SK-N-SH treated with all-trans-retinoic acid at 6 μM for 48 hours (cell line): ENCODE measurements at regions not wholly inside any gene's neighbourhood (a gene's known extent, or its start where the extent isn't known, plus 50 kb on each side); places are given as distances from the start of the nearest gene placed in this dataset.

Source experiments
- ATAC-seq: fragments of 200-7000 bp; cut with Tn5 transposase; 3 replicates; pipeline ENCODE4 v1.9.1; 2020; ENCODE audit warnings: mild to moderate bottlenecking, moderate library complexity
- ARNTL ChIP-seq: fragments of 450-650 bp; formaldehyde crosslinking; IDR thresholded peaks from 2 replicates; pipeline ENCODE4 v1.5.0; 2020; ENCODE audit warnings: low read depth, mild to moderate bottlenecking, moderate library complexity, borderline replicate concordance
- BACH2 ChIP-seq: fragments of 250-450 bp; sonication (Bioruptor Pico); IDR thresholded peaks from 2 replicates; pipeline ENCODE4 v1.9.0; 2021; ENCODE audit warnings: mild to moderate bottlenecking, borderline replicate concordance
- CREB5 ChIP-seq: fragments of 250-450 bp; sonication (Bioruptor Pico); IDR thresholded peaks from 2 replicates; pipeline ENCODE4 v1.5.1; 2020; ENCODE audit warnings: low read depth, mild to moderate bottlenecking, moderate library complexity
- CSDC2 ChIP-seq: fragments of 250-450 bp; sonication (Bioruptor Pico); IDR thresholded peaks from 2 replicates; pipeline ENCODE4 v1.5.0; 2020; ENCODE audit warnings: mild to moderate bottlenecking, moderate library complexity
- CSRNP3 ChIP-seq: fragments of 250-450 bp; sonication (Bioruptor Pico); IDR thresholded peaks from 2 replicates; pipeline ENCODE4 v1.5.1; 2021; ENCODE audit warnings: mild to moderate bottlenecking, moderate library complexity
- GLIS3 ChIP-seq: fragments of 250-450 bp; sonication (Bioruptor Pico); IDR thresholded peaks from 2 replicates; pipeline ENCODE4 v1.5.0; 2020; ENCODE audit warnings: mild to moderate bottlenecking, moderate library complexity
- ISL1 ChIP-seq: fragments of 250-450 bp; sonication (Bioruptor Pico); IDR thresholded peaks from 2 replicates; pipeline ENCODE4 v2.1.2; 2022; ENCODE audit warnings: mild to moderate bottlenecking, moderate library complexity
- OSR1 ChIP-seq: fragments of 250-450 bp; sonication (Bioruptor Pico); IDR thresholded peaks from 2 replicates; pipeline ENCODE4 v1.8.0; 2022; ENCODE audit warnings: moderate library complexity, mild to moderate bottlenecking, inconsistent platforms
- PATZ1 ChIP-seq: fragments of 250-450 bp; sonication (Bioruptor Pico); IDR thresholded peaks from 2 replicates; pipeline ENCODE4 v1.8.0; 2020; ENCODE audit warnings: mild to moderate bottlenecking, moderate library complexity, borderline replicate concordance
- POU6F1 ChIP-seq: fragments of 250-450 bp; sonication (Bioruptor Pico); IDR thresholded peaks from 2 replicates; pipeline ENCODE4 v1.8.0; 2021; ENCODE audit warnings: low read depth, mild to moderate bottlenecking, moderate library complexity, borderline replicate concordance
- PPARA ChIP-seq: fragments of 250-450 bp; sonication (Bioruptor Pico); IDR thresholded peaks from 2 replicates; pipeline ENCODE4 v1.5.0; 2020; ENCODE audit warnings: mild to moderate bottlenecking, borderline replicate concordance
- RARB ChIP-seq: fragments of 250-450 bp; sonication (Bioruptor Pico); IDR thresholded peaks from 2 replicates; pipeline ENCODE4 v1.8.0; 2021; ENCODE audit warnings: mild to moderate bottlenecking, moderate library complexity
- SNAI2 ChIP-seq: fragments of 250-450 bp; sonication (Bioruptor Pico); IDR thresholded peaks from 2 replicates; pipeline ENCODE4 v1.5.0; 2020; ENCODE audit warnings: mild to moderate bottlenecking, moderate library complexity
- TOX ChIP-seq: fragments of 250-450 bp; sonication (Bioruptor Pico); IDR thresholded peaks from 2 replicates; pipeline ENCODE4 v1.8.0; 2021; ENCODE audit warnings: mild to moderate bottlenecking, moderate library complexity, borderline replicate concordance
- TSHZ2 ChIP-seq: fragments of 250-450 bp; sonication (Bioruptor Pico); IDR thresholded peaks from 2 replicates; pipeline ENCODE4 v1.5.0; 2020; ENCODE audit warnings: mild to moderate bottlenecking, moderate library complexity
- ZC3H10 ChIP-seq: fragments of 250-450 bp; sonication (Bioruptor Pico); IDR thresholded peaks from 2 replicates; pipeline ENCODE4 v1.5.1; 2021; ENCODE audit warnings: mild to moderate bottlenecking, moderate library complexity
- ZFP3 ChIP-seq: fragments of 250-450 bp; sonication (Bioruptor Pico); IDR thresholded peaks from 2 replicates; pipeline ENCODE4 v1.5.0; 2020; ENCODE audit warnings: mild to moderate bottlenecking, moderate library complexity
- ZFP30 ChIP-seq: fragments of 450-650 bp; formaldehyde crosslinking; IDR thresholded peaks from 2 replicates; pipeline ENCODE4 v1.5.0; 2022; ENCODE audit warnings: mild to moderate bottlenecking, moderate library complexity
- ZNF565 ChIP-seq: fragments of 450-650 bp; formaldehyde crosslinking; conservative IDR thresholded peaks from 2 replicates; pipeline ENCODE4 v1.5.0; 2020; ENCODE audit warnings: low read depth, mild to moderate bottlenecking, moderate library complexity
- ZNF70 ChIP-seq: fragments of 450-650 bp; formaldehyde crosslinking; IDR thresholded peaks from 2 replicates; pipeline ENCODE4 v1.5.0; 2020; ENCODE audit warnings: mild to moderate bottlenecking, moderate library complexity
- ZNF8 ChIP-seq: fragments of 450-650 bp; formaldehyde crosslinking; IDR thresholded peaks from 2 replicates; pipeline ENCODE4 v1.5.0; 2020; ENCODE audit warnings: mild to moderate bottlenecking, moderate library complexity

GRCh38 chr2:19723021-19723420, 178.8 kb downstream of the TTC32 start (continued):
- TF ChIP-seq CSRNP3 (CRISPR knock-in tag): no peak
- no peak for TF ChIP-seq ZFP3 (CRISPR knock-in tag)
- TF ChIP-seq CREB5 (CRISPR knock-in tag): no peak
- TF ChIP-seq PPARA: no peak

GRCh38 chr2:19722531-19722971, 179.2 kb downstream of the TTC32 start:
- ATAC-seq: no peak
- TF ChIP-seq ZNF8 (CRISPR knock-in tag) (no peak), PATZ1 (CRISPR knock-in tag) (no peak), RARB (no peak), ISL1 (no peak), CSRNP3 (CRISPR knock-in tag) (no peak), ZFP3 (CRISPR knock-in tag) (no peak), TOX (CRISPR knock-in tag) (no peak), ZFP30 (CRISPR knock-in tag) (no peak), ZNF565 (CRISPR knock-in tag) (no peak), ARNTL (CRISPR knock-in tag) (no peak), ZC3H10 (no peak), OSR1 (no peak)
- TF ChIP-seq, all 23 proteins: peak for 0

GRCh38 chr2:19720306-19720705, 181.5 kb downstream of the TTC32 start:
- ATAC-seq: no peak
- no peak for TF ChIP-seq POU6F1 (CRISPR knock-in tag)
- no peak for TF ChIP-seq RARB
- no peak for TF ChIP-seq CSRNP3 (CRISPR knock-in tag)
- no peak for TF ChIP-seq PPARA
- no peak for TF ChIP-seq OSR1
- no peak for TF ChIP-seq PATZ1 (CRISPR knock-in tag)
- no peak for TF ChIP-seq TOX (CRISPR knock-in tag)
- TF ChIP-seq ZNF565 (CRISPR knock-in tag): no peak
- no peak for TF ChIP-seq ZNF70 (CRISPR knock-in tag)
- TF ChIP-seq SNAI2: no peak
- TF ChIP-seq ARNTL (CRISPR knock-in tag): no peak
- TF ChIP-seq CREB5 (CRISPR knock-in tag): no peak
- TF ChIP-seq CSDC2 (CRISPR knock-in tag): no peak
- no peak for TF ChIP-seq GLIS3
- TF ChIP-seq BACH2 (CRISPR knock-in tag): no peak
- TF ChIP-seq ZC3H10: no peak
- no peak for TF ChIP-seq TSHZ2 (CRISPR knock-in tag)
